Esophagus squamous epithelium (tissue), 5 donors: ENCODE measurements at regions not wholly inside any gene's neighbourhood (a gene's known extent, or its start where the extent isn't known, plus 50 kb on each side); places are given as distances from the start of the nearest gene placed in this dataset.

ENCODE experiments used
- DNase-seq: peaks from one replicate; lab custom pipeline; 2025; lab: John Stamatoyannopoulos, UW
- H3K27ac ChIP-seq, 4 donors: fragments of 200-600 bp; sonication (generic); one replicate each; pipeline ENCODE4 v1.5.1; 2016 to 2019; ENCODE audit warnings: mild to moderate bottlenecking in 1 of 4
- H3K27me3 ChIP-seq, 4 donors: fragments of 200-600 bp; sonication (generic); 1 replicate in 3 of 4; 2 replicates in 1 of 4; pipeline versions ENCODE4 v1.5.1 to v1.6.0; 2017 to 2021; ENCODE audit warnings: antibody characterized with exemption in 1 of 4
- H3K36me3 ChIP-seq, 3 donors: fragments of 200-600 bp; sonication (generic); one replicate each; pipeline ENCODE4 v1.5.1; 2016 to 2019
- H3K4me1 ChIP-seq, 3 donors: fragments of 200-600 bp; sonication (generic); one replicate each; pipeline ENCODE4 v1.5.1; 2017 to 2019
- H3K4me3 ChIP-seq, 4 donors: fragments of 200-600 bp; sonication (generic); 1 replicate in 3 of 4; 2 replicates in 1 of 4; pipeline ENCODE4 v1.5.1; 2016 to 2019; ENCODE audit warnings: mild to moderate bottlenecking in 2 of 4, moderate library complexity in 1 of 4
- H3K9me3 ChIP-seq, 3 donors: fragments of 200-600 bp; sonication (generic); one replicate each; pipeline ENCODE4 v1.5.1; 2016 to 2019
- POLR2A ChIP-seq, 4 donors: fragments of 450-650 bp; IDR thresholded peaks; one replicate each; pipeline ENCODE4 v1.6.1; 2017; ENCODE audit warnings: antibody characterized with exemption in 4 of 4, mild to moderate bottlenecking in 4 of 4, moderate library complexity in 3 of 4
- WGBS, 2 donors: methylation state at CpG; one replicate each; pipeline ENCODE4 v1.1.5; 2018; 5-methylcytosine and 5-hydroxymethylcytosine counted together
- intact Hi-C: fragments of 100-400 bp; cut with DNase I; formaldehyde crosslinking; loops from one replicate; pipeline ENCODE4 v1.15.0; 2022
- TF ChIP-seq, protein P1 (sequence below), 6 experiments: fragments of 450-650 bp in 4 of 6; fragments of 200-600 bp in 2 of 6; sonication (generic) in 2 of 6; IDR thresholded peaks; one replicate each; pipeline ENCODE4 v1.5.1; 2016 to 2019; ENCODE audit warnings: antibody characterized with exemption in 6 of 6, mild to moderate bottlenecking in 4 of 6, moderate library complexity in 4 of 6
- donor health status: DM: yes; HTN: yes; CAD: no.

DNA sequence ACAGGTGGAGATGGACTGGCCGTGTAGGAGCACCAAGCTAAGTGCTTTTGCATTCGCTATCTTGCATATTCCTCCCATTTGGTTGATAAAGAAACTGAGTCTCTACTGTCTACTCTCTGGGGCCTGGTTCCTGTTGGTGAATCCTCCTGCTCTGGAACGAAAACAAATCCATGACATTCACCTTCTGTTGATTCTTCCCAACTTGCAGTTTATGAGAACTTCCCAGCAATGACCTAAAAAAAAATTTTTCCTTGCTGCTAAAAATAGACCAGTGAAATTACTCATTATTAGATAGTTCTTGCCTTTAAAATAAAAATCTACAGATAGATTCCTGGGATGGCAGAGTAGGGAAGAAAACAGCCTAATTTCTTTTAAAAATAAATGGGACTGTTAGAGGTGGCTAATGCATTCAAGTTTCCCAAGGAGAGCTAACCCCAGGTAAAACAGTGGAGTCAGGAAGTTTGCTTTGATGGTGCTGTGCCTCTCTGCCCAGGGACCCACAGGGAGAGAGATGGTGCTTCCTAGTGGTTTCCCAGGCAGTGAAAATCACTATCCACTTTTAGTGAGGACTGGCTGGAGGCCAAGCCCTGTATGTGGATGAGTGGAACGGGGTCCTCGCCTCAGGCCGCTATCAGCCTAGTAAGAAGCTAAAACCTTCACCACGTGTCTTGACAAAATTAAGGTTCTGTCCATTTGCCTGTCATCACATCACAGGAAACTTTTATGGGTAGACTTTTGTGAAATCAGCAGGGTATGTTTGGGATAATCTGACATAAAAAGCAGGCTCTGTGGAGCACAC is 68.4 kb upstream of the NR3C1 start:
- intact Hi-C loops: no loop called here
- WGBS, 2 donors: 81 to 90% methylated on average over 7 of the region's 7 CpGs
- Histone ChIP-seq H3K9me3 (no peaks in the 10 kb centered on the region), H3K36me3 (no peaks in the 10 kb centered on the region), H3K27me3 (no peaks in the 10 kb centered on the region), H3K27ac (no peak overlapping the region), H3K4me3 (no peak overlapping the region), H3K4me1 (no peaks in the 10 kb centered on the region)
- DNase-seq: no peak
- TF ChIP-seq, protein P1, sequence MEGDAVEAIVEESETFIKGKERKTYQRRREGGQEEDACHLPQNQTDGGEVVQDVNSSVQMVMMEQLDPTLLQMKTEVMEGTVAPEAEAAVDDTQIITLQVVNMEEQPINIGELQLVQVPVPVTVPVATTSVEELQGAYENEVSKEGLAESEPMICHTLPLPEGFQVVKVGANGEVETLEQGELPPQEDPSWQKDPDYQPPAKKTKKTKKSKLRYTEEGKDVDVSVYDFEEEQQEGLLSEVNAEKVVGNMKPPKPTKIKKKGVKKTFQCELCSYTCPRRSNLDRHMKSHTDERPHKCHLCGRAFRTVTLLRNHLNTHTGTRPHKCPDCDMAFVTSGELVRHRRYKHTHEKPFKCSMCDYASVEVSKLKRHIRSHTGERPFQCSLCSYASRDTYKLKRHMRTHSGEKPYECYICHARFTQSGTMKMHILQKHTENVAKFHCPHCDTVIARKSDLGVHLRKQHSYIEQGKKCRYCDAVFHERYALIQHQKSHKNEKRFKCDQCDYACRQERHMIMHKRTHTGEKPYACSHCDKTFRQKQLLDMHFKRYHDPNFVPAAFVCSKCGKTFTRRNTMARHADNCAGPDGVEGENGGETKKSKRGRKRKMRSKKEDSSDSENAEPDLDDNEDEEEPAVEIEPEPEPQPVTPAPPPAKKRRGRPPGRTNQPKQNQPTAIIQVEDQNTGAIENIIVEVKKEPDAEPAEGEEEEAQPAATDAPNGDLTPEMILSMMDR (IDR thresholded peaks at IDR 0.05): no peak
- no peak for TF ChIP-seq POLR2A (IDR thresholded peaks at IDR 0.05)

DNA sequence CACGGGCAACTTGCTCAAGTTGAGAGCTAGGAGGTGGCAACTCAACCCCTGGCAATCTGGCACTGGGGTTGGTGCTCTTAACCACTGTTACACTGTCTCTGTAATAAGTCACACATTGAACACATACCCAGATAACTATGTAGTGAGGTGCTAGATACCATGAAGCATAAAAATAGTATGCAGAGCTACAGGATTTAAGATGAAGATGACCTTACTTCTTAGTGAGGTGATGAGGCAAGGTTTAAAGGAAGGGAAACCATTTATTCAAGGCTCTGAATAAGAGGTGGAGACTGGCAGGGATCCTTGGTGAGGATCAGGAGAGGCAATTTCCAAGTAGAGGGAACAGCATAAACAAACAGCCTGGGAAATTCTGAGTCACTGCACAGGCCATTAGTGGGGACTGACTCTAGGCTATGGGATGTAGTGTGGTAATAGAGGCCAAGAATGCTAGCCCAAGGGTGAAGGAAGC is 67.6 kb upstream of the NR3C1 start:
- intact Hi-C loops: no loop called here
- Histone ChIP-seq H3K9me3 (no peaks in the 10 kb centered on the region), H3K27me3 (no peaks in the 10 kb centered on the region), H3K27ac (no peak overlapping the region), H3K4me3 (no peak overlapping the region), H3K36me3 (no peaks in the 10 kb centered on the region), H3K4me1 (no peaks in the 10 kb centered on the region)
- TF ChIP-seq, protein P1 (IDR thresholded peaks at IDR 0.05): no peak
- TF ChIP-seq POLR2A (IDR thresholded peaks at IDR 0.05): no peak
- no peak for DNase-seq
- WGBS, 2 donors: 84 to 87% methylated on average over 1 of the region's 1 CpG

DNA sequence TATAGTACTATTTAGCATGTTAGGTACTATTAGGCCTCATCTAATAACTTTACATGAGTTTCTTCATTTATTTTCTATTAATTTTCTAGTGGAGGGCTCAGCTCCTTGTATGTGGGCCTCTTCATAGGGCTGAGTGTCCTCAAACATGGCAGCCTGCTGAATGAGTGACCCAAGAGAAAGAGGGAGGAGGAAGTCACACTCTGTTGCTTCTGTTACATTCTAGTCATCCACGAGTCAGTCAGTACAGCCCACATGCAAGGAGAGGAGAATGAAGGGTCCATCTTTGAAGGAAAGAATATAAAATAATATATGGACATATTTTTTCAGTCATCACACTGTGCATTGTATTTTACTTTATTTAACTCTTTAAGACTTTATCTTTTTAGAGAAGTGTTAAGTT is 66.6 kb upstream of the NR3C1 start:
- TF ChIP-seq, protein P1 (IDR thresholded peaks at IDR 0.05): no peak
- TF ChIP-seq POLR2A (IDR thresholded peaks at IDR 0.05): no peak
- H3K4me1 ChIP-seq: no peaks in the 10 kb centered on the region
- no peak overlapping the region for H3K4me3 ChIP-seq
- no peaks in the 10 kb centered on the region for H3K27me3 ChIP-seq
- intact Hi-C loops: no loop called here
- no peak overlapping the region for H3K27ac ChIP-seq
- 57 to 70% methylated on average over 1 of the region's 1 CpG for WGBS, 2 donors
- DNase-seq: no peak
- H3K9me3 ChIP-seq: no peaks in the 10 kb centered on the region
- H3K36me3 ChIP-seq: no peaks in the 10 kb centered on the region

DNA sequence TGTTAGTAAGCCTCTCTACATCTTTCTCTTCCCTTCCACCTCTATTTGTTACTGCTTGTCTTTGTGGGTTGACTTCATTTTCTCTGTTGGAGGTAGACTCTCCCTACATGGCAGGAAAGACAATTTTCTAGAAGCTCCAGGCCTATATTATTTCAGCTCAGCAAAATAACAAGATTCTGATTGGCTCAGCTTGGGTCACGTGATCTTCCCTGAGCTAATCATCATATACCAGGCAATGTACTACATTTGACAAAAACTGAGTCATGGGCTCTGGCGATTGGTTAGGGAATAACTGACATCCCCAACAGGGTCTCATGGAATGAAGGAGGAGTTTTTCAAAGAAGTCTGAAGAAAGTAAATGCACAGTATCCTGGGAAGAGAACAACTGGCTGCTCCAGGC is 65.6 kb upstream of the NR3C1 start:
- Histone ChIP-seq H3K9me3 (no peaks in the 10 kb centered on the region), H3K4me1 (no peaks in the 10 kb centered on the region), H3K27me3 (no peaks in the 10 kb centered on the region), H3K36me3 (no peaks in the 10 kb centered on the region), H3K4me3 (no peak overlapping the region), H3K27ac (no peak overlapping the region)
- WGBS, 2 donors: 100% methylated on average over 2 of the region's 2 CpGs
- DNase-seq: no peak
- intact Hi-C loops: no loop called here
- TF ChIP-seq, protein P1 (IDR thresholded peaks at IDR 0.05): no peak
- no peak for TF ChIP-seq POLR2A (IDR thresholded peaks at IDR 0.05)

DNA sequence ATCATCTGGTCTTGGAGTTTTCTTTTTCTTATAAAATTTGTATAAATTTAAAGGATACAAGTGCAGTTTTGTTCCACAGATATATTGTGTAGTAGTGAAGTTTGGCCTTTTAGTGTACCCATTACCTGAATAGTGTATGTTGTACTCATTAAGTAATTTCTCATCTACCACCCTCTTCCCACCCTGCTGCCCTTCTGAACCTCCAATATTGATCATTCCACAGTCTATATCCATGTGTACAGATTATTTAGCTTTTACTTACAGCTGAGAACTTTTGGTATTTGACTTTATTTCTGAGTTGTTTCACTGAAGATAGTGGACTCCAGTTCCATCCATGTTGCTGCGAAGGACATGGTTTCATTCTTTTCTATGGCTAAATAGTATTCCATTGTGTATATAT is 63.1 kb upstream of the NR3C1 start:
- WGBS, 2 donors: 94 to 96% methylated on average over 1 of the region's 1 CpG
- TF ChIP-seq, protein P1 (IDR thresholded peaks at IDR 0.05): no peak
- TF ChIP-seq POLR2A (IDR thresholded peaks at IDR 0.05): no peak
- no peaks in the 10 kb centered on the region for H3K36me3 ChIP-seq
- intact Hi-C loops: no loop called here
- H3K4me1 ChIP-seq: no peaks in the 10 kb centered on the region
- H3K27ac ChIP-seq: no peak overlapping the region
- H3K9me3 ChIP-seq: no peaks in the 10 kb centered on the region
- H3K27me3 ChIP-seq: no peaks in the 10 kb centered on the region
- no peak overlapping the region for H3K4me3 ChIP-seq
- no peak for DNase-seq
